Heart right ventricle (tissue), 16 donors: ENCODE measurements at regions not wholly inside any gene's neighbourhood (a gene's known extent, or its start where the extent isn't known, plus 50 kb on each side); places are given as distances from the start of the nearest gene placed in this dataset.

Source experiments
- ATAC-seq, 8 donors: fragments of 200-7000 bp; cut with Tn5 transposase; one replicate each; pipeline ENCODE4 v1.9.1; 2020; ENCODE audit warnings: mild to moderate bottlenecking in 8 of 8, moderate library complexity in 8 of 8, moderate number of reproducible peaks in 1 of 8
- DNase-seq, 2 donors: peaks; one replicate each; pipeline ENCODE4 v3.0.0-alpha.2; 2020
- H3K27ac ChIP-seq, 10 donors: fragments of 200-600 bp; sonication (generic) in 2 of 10; one replicate each; pipeline versions ENCODE4 v1.5.0 to v1.8.0; 2020 to 2022; ENCODE audit warnings: mild to moderate bottlenecking in 3 of 10
- H3K27me3 ChIP-seq, 7 donors: fragments of 200-600 bp; one replicate each; pipeline ENCODE4 v1.8.0; 2021 to 2022; ENCODE audit warnings: mild to moderate bottlenecking in 2 of 7
- H3K36me3 ChIP-seq, 9 donors: fragments of 200-600 bp; sonication (generic) in 1 of 9; one replicate each; pipeline versions ENCODE4 v1.5.0 to v1.8.0; 2020 to 2022; ENCODE audit warnings: mild to moderate bottlenecking in 2 of 9
- H3K4me1 ChIP-seq, 9 donors: fragments of 200-600 bp; sonication (generic) in 1 of 9; one replicate each; pipeline versions ENCODE4 v1.5.0 to v1.8.0; 2020 to 2022; ENCODE audit warnings: mild to moderate bottlenecking in 4 of 9
- H3K4me3 ChIP-seq, 10 donors: fragments of 200-600 bp; sonication (generic) in 2 of 10; one replicate each; pipeline versions ENCODE4 v1.5.0 to v1.8.0; 2020 to 2022; ENCODE audit warnings: mild to moderate bottlenecking in 7 of 10, moderate library complexity in 2 of 10
- H3K9me3 ChIP-seq, 11 donors: fragments of 200-600 bp in 10 of 11; sonication (generic) in 2 of 11; one replicate each; pipeline versions ENCODE4 v1.5.0 to v1.8.0; 2013 to 2022; ENCODE audit warnings: mild to moderate bottlenecking in 2 of 11, control low read depth in 1 of 11, moderate library complexity in 1 of 11
- WGBS, 2 donors: extraction: QIAGEN DNeasy Blood & Tissue Kit; methylation state at CpG; one replicate each; pipeline ENCODE4 v1.1.7; 2013; ENCODE audit warnings: inconsistent platforms in 1 of 2; 5-methylcytosine and 5-hydroxymethylcytosine counted together
- intact Hi-C, 10 donors: fragments of 100-400 bp; cut with DNase I; formaldehyde crosslinking; loops; one replicate each; pipeline versions ENCODE4 v1.11.1 to v1.14.2; 2022
- TF ChIP-seq, protein P1 (sequence below), 9 donors: fragments of 200-600 bp; sonication (generic) in 2 of 9; IDR thresholded peaks; one replicate each; pipeline versions ENCODE4 v1.5.0 to v1.8.0; 2021 to 2022; ENCODE audit warnings: antibody characterized with exemption in 9 of 9, mild to moderate bottlenecking in 5 of 9, moderate library complexity in 1 of 9
- donor health status: Arrhythmogenic right ventricular cardiomyopathy.
- donor health status: ischemic (EF 13 %, LVEDD 7.1; RV severe dilation, severe dysfunction).
- donor health status: healthy with polysubstance abuse.
- donor health status: DM: no; HTN: yes; CAD: no.
- donor health status: DM: no; HTN: no; CAD: no.
- donor health status: ischemic (EF 25% LVEDD 6.9; RV normal size, moderate dysfunction).
- donor health status: ischemic (EF 25% LVEDD 5.7; RV mildly dilated, moderate dysfunction).
- donor health status: healthy.
- donor health status: DM: yes; HTN: yes; CAD: no.
- donor health status: Ischemic cardiomyopathy.
- donor health status: ischemic (EF 35%, LVEDD 5.7; RV mildly dilated, moderate dysfunction).
- donor health status: nonischemic (EF 11% LVEDD 7.7; RV severe dilation, severe dysfunction).
- donor health status: DM: yes; HTN: yes; CAD: no.
- donor health status: PGD.
- donor health status: ischemic (EF 29% LVEDD 5.4; RV normal size, mild dysfunction).
- donor health status: nonischemic (EF 23%, LVEDD 6.1; RV moderate dilation, normal function).

DNA sequence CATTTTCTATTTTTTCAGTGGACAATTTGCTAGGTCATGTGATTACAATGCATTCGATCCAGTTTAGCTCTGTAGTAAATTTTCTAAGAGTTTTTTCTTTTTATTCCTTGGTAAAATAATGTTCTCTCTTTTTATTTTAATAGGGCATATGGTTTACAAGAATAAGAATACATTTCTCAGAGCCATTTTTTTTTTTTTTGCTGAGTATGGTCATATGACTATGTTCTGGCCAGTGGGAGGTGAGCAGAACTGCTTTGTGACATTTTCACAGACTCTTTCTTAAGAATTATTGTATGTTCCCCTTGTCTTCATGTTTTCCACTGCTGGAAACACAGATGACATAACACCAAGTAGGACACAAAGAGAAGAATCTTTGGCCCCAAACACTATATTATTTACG lies 626.6 kb upstream of the FSHR start:
- no peak overlapping the region for H3K27ac ChIP-seq
- no peaks in the 10 kb centered on the region for H3K4me1 ChIP-seq
- no peak overlapping the region for H3K4me3 ChIP-seq
- WGBS, 2 donors, result 72 to 82% methylated on average over 2 of the region's 2 CpGs
- no peak for ATAC-seq
- TF ChIP-seq, protein P1, sequence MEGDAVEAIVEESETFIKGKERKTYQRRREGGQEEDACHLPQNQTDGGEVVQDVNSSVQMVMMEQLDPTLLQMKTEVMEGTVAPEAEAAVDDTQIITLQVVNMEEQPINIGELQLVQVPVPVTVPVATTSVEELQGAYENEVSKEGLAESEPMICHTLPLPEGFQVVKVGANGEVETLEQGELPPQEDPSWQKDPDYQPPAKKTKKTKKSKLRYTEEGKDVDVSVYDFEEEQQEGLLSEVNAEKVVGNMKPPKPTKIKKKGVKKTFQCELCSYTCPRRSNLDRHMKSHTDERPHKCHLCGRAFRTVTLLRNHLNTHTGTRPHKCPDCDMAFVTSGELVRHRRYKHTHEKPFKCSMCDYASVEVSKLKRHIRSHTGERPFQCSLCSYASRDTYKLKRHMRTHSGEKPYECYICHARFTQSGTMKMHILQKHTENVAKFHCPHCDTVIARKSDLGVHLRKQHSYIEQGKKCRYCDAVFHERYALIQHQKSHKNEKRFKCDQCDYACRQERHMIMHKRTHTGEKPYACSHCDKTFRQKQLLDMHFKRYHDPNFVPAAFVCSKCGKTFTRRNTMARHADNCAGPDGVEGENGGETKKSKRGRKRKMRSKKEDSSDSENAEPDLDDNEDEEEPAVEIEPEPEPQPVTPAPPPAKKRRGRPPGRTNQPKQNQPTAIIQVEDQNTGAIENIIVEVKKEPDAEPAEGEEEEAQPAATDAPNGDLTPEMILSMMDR (IDR thresholded peaks at IDR 0.05), result no peak
- no peak for DNase-seq
- H3K36me3 ChIP-seq, result no peaks in the 10 kb centered on the region
- peaks cover 0 to 7% (median 0%) of the 10 kb centered on the region in 11 donors for H3K9me3 ChIP-seq
- no peaks in the 10 kb centered on the region for H3K27me3 ChIP-seq
- intact Hi-C loops, result no loop called here

DNA sequence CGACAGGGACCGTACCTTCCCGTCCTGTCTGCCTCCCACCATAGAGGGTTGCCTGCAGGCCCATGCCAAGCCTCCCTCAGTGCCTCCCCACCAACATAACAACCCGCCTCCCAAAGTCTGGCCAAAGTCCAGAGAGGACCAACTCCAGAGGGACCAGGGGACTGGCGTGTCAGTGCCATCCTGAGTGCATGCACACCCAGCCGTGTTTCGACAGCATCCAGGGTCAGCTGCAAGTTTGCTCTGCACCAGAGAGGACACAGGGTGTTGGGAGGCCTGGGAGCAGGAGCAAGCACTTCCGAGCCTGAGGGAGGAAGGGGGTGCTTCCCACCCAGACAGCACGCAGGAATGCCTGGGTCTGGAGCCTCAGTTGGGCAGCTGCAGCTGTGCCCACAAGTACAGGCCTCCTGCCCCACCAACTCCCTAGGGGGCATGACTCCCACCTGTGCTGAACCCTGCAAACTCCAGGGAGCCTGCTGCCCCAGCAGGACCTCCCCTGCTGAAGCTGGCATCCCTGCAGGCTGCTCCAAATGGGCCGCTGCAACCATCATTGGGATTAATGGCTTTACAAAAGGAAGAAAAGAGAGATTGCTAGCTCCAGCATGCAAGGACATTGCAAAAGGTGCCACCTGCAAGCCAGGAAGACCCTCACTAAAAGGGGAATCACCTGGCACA lies 618.1 kb upstream of the FSHR start:
- H3K36me3 ChIP-seq, result no peaks in the 10 kb centered on the region
- peaks cover 0 to under 1% (median 0%) of the 10 kb centered on the region in 11 donors for H3K9me3 ChIP-seq
- no peak overlapping the region for H3K4me3 ChIP-seq
- TF ChIP-seq, protein P1 (IDR thresholded peaks at IDR 0.05), result no peak
- DNase-seq (no peak), ATAC-seq (peak in 1 of 8 donors; percentile 22)
- no peak overlapping the region for H3K27ac ChIP-seq
- 91 to 93% methylated on average over 10 of the region's 10 CpGs for WGBS, 2 donors
- no peaks in the 10 kb centered on the region for H3K27me3 ChIP-seq
- intact Hi-C loops, result loop anchor here in 6 of 10 donors (5.0 to 10.0 kb wide), 3 partner anchors 370 to 632 kb away; no protein-coding TSS in a partner anchor
- H3K4me1 ChIP-seq, result no peaks in the 10 kb centered on the region

DNA sequence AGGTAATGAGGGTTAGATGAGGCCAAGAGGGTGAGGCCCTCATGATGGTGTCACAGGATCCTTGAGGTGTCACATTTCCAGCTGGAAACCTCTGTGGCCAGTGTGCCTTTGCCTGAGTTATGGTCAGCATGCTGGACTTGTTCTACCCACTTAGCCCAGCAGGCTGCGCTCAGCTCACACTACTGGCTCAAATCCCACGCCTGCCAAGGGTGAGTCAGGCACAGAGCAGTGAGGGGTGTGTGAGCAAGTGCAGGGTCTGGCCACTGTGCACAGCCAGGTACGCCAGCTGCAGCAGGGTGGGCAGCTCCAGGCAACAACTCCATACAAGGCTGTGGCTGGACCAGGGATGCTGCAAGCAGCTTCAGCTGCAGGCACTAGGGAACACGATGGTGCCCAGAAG lies 616.6 kb upstream of the FSHR start:
- Histone ChIP-seq H3K4me3 (no peak overlapping the region), H3K9me3 (no peaks in the 10 kb centered on the region), H3K36me3 (no peaks in the 10 kb centered on the region), H3K27me3 (no peaks in the 10 kb centered on the region), H3K27ac (no peak overlapping the region), H3K4me1 (no peaks in the 10 kb centered on the region)
- 61 to 62% methylated on average over 4 of the region's 4 CpGs for WGBS, 2 donors
- ATAC-seq, result peak; percentile 12 to 91 (median 74)
- peak; percentile 17 to 22 for DNase-seq
- intact Hi-C loops, result loop anchor here in 7 of 10 donors (2.0 to 10.0 kb wide), 4 partner anchors 371 to 634 kb away; no protein-coding TSS in a partner anchor
- TF ChIP-seq, protein P1 (IDR thresholded peaks at IDR 0.05), result peak in 8 of 9 donors; percentile 4 to 55 (median 44)

DNA sequence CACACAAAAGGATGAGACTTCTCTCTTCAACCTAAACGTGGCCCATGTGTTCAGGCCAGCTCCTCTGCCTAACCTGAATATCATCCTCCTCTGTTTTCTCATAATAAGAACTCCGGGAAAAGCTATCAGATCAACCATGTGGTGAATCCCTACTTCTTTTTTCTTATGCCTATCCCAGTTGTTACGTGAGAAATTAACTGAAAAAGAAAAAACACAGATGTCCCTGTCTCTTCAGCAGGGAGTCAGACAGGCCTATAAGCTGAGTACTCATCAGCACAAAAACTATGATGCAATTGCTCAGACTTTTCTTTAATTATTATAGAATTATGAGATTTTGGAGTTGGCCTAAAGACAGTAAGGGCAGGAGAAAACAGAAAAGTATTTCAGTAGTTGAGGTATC lies 613.0 kb upstream of the FSHR start:
- Histone ChIP-seq H3K9me3 (no peaks in the 10 kb centered on the region), H3K27me3 (no peaks in the 10 kb centered on the region), H3K4me1 (no peaks in the 10 kb centered on the region), H3K27ac (no peak overlapping the region), H3K4me3 (no peak overlapping the region), H3K36me3 (no peaks in the 10 kb centered on the region)
- WGBS, 2 donors, result 69 to 76% methylated on average over 3 of the region's 3 CpGs
- TF ChIP-seq, protein P1 (IDR thresholded peaks at IDR 0.05), result no peak
- intact Hi-C loops, result no loop called here
- ATAC-seq, result no peak
- DNase-seq, result no peak
